ENCODE measurements at regions not wholly inside any gene's neighbourhood (a gene's known extent, or its start where the extent isn't known, plus 50 kb on each side); places are given as distances from the start of the nearest gene placed in this dataset.
"Not testable (repeated sequence)": the region's sequence is repeated elsewhere in the genome, so short reads cannot be mapped to it uniquely, and the experiment has no call there.

DNA sequence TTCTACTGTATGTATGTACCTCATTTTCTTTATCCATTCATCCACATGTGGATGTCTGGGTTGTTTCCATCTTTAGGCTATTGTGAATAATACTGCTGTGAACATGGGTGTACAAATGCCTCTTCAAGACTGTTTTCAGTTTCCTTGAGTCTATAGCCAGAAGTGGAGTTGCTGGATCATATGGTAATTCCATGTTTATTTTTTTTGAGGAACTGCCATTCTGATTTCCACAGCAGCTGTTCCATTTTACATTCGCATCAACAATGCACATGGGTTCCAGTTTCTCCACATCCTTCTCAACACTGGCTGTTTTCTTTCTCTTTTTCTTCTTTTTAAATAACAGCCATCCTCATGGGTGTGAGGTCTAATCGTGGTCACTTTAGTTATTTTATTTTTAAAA is 69.9 kb upstream of the CTBP2 start:
- no peak overlapping the region for H3K27ac ChIP-seq (ENCODE audit: low read depth in 1 of 2, low read length in 1 of 2)
- H3K9ac ChIP-seq (ENCODE audit: insufficient read depth in 1 of 2, low read length in 2 of 2): no peak overlapping the region
- no peak overlapping the region for H3K4me3 ChIP-seq
- no peak for ATAC-seq (ENCODE audit: insufficient read depth, low FRiP score)
- H3K27me3 ChIP-seq (ENCODE audit: control insufficient read depth in 3 of 3, insufficient read depth in 3 of 3, low read length in 2 of 3): no peaks in the 10 kb centered on the region
- H3K9me3 ChIP-seq (ENCODE audit: control insufficient read depth in 4 of 4, insufficient read depth in 3 of 4, low read length in 3 of 4): no peaks in the 10 kb centered on the region
- H3K4me1 ChIP-seq (ENCODE audit: control insufficient read depth in 5 of 5, insufficient read depth in 5 of 5, low read length in 5 of 5): peaks cover 0 to 4% (median 0%) of the 10 kb centered on the region in 5 donors
- no peaks in the 10 kb centered on the region for H3K36me3 ChIP-seq (ENCODE audit: control insufficient read depth in 4 of 4, insufficient read depth in 4 of 4, low read length in 4 of 4)
- 82 to 89% methylated on average over 2 of the region's 2 CpGs for WGBS, 2 donors
- TF ChIP-seq, protein P1, sequence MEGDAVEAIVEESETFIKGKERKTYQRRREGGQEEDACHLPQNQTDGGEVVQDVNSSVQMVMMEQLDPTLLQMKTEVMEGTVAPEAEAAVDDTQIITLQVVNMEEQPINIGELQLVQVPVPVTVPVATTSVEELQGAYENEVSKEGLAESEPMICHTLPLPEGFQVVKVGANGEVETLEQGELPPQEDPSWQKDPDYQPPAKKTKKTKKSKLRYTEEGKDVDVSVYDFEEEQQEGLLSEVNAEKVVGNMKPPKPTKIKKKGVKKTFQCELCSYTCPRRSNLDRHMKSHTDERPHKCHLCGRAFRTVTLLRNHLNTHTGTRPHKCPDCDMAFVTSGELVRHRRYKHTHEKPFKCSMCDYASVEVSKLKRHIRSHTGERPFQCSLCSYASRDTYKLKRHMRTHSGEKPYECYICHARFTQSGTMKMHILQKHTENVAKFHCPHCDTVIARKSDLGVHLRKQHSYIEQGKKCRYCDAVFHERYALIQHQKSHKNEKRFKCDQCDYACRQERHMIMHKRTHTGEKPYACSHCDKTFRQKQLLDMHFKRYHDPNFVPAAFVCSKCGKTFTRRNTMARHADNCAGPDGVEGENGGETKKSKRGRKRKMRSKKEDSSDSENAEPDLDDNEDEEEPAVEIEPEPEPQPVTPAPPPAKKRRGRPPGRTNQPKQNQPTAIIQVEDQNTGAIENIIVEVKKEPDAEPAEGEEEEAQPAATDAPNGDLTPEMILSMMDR (IDR thresholded peaks at IDR 0.05; ENCODE audit: control extremely low read depth, extremely low read depth): no peak
- peak in 1 of 3 donors; percentile 13 for DNase-seq

DNA sequence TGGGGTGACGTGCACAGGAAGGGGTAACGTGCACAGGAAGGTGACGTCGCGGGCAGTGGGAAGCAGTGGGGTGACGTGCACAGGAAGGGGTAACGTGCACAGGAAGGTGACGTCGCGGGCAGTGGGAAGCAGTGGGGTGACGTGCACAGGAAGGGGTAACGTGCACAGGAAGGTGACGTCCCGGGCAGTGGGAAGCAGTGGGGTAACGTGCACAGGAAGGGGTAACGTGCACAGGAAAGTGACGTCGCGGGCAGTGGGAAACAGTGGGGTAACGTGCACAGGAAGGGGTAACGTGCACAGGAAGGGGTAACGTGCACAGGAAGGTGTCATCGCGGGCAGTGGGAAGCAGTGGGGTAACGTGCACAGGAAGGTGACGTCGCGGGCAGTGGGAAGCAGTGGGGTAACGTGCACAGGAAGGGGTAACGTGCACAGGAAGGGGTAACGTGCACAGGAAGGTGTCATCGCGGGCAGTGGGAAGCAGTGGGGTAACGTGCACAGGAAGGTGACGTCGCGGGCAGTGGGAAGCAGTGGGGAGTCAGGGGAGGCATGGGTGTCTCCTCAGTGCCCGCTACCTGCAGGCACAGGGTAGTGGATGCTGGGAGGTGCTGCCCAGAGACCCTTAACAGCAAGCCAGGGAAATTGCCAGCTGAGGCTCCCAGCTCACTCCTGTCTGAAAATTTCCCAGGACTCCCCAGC is 68.0 kb upstream of the CTBP2 start:
- not testable (repeated sequence) for DNase-seq; H3K36me3 ChIP-seq (ENCODE audit: control insufficient read depth in 4 of 4, insufficient read depth in 4 of 4, low read length in 4 of 4); H3K9ac ChIP-seq (ENCODE audit: insufficient read depth in 1 of 2, low read length in 2 of 2); H3K4me1 ChIP-seq (ENCODE audit: control insufficient read depth in 5 of 5, insufficient read depth in 5 of 5, low read length in 5 of 5); H3K27ac ChIP-seq (ENCODE audit: low read depth in 1 of 2, low read length in 1 of 2); ATAC-seq (ENCODE audit: insufficient read depth, low FRiP score); H3K4me3 ChIP-seq; H3K27me3 ChIP-seq (ENCODE audit: control insufficient read depth in 3 of 3, insufficient read depth in 3 of 3, low read length in 2 of 3); H3K9me3 ChIP-seq (ENCODE audit: control insufficient read depth in 4 of 4, insufficient read depth in 3 of 4, low read length in 3 of 4)
- 49 to 63% methylated on average over 26 to 34 of the region's 38 CpGs for WGBS, 2 donors

DNA sequence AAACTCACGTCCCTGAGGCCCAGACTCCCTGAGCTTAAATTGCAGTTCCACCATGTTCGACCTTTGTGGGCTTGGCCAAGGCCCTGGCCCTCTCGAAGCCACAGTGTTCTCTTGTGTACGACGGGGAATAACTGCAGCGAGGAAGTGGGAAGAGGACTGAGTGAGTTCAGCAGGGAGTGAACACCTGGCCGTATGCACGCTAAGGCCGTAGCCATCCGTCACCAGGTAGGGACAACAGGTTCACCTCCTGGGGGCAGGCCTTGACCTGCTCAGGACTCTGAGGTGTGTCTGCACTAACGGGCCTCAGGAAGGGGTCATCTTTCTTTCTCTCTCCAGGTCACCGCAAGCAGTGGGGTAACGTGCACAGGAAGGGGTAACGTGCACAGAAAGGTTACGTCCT is 67.2 kb upstream of the CTBP2 start:
- DNase-seq: no peak
- TF ChIP-seq, protein P1 (IDR thresholded peaks at IDR 0.05; ENCODE audit: control extremely low read depth, extremely low read depth): no peak
- H3K9ac ChIP-seq (ENCODE audit: insufficient read depth in 1 of 2, low read length in 2 of 2): no peak overlapping the region
- WGBS, 2 donors: 91% methylated on average over 15 of the region's 15 CpGs
- H3K27ac ChIP-seq (ENCODE audit: low read depth in 1 of 2, low read length in 1 of 2): no peak overlapping the region
- H3K4me1 ChIP-seq (ENCODE audit: control insufficient read depth in 5 of 5, insufficient read depth in 5 of 5, low read length in 5 of 5): peaks cover 0 to 4% (median 0%) of the 10 kb centered on the region in 5 donors
- ATAC-seq (ENCODE audit: insufficient read depth, low FRiP score): no peak
- H3K9me3 ChIP-seq (ENCODE audit: control insufficient read depth in 4 of 4, insufficient read depth in 3 of 4, low read length in 3 of 4): no peaks in the 10 kb centered on the region
- H3K4me3 ChIP-seq: no peak overlapping the region
- H3K36me3 ChIP-seq (ENCODE audit: control insufficient read depth in 4 of 4, insufficient read depth in 4 of 4, low read length in 4 of 4): no peaks in the 10 kb centered on the region
- H3K27me3 ChIP-seq (ENCODE audit: control insufficient read depth in 3 of 3, insufficient read depth in 3 of 3, low read length in 2 of 3): no peaks in the 10 kb centered on the region

DNA sequence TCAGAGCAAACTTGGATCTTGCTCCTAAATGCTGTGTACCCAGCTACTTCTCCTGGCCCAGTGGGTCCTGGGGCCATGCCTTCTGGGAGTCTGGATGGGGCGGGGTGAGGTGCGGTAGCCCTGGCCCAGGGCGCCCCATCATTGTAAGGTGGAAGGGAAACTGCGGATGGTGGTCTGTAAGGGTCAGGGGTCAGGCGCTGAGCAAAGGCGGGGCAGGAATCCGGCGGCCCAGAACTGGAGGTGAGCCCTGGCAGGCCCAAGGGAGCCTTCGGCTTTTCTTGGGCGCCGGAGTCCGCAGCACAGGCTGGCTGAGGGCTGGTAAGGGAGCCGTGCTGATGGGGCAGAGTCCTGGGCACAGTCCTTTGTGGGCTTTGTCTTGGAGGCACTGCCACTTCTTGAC is 66.5 kb upstream of the CTBP2 start:
- H3K36me3 ChIP-seq (ENCODE audit: control insufficient read depth in 4 of 4, insufficient read depth in 4 of 4, low read length in 4 of 4): no peaks in the 10 kb centered on the region
- no peaks in the 10 kb centered on the region for H3K9me3 ChIP-seq (ENCODE audit: control insufficient read depth in 4 of 4, insufficient read depth in 3 of 4, low read length in 3 of 4)
- H3K9ac ChIP-seq (ENCODE audit: insufficient read depth in 1 of 2, low read length in 2 of 2): no peak overlapping the region
- H3K4me1 ChIP-seq (ENCODE audit: control insufficient read depth in 5 of 5, insufficient read depth in 5 of 5, low read length in 5 of 5): peaks cover 0 to 4% (median 0%) of the 10 kb centered on the region in 5 donors
- H3K27ac ChIP-seq (ENCODE audit: low read depth in 1 of 2, low read length in 1 of 2): no peak overlapping the region
- 93 to 96% methylated on average over 13 of the region's 13 CpGs for WGBS, 2 donors
- no peak overlapping the region for H3K4me3 ChIP-seq
- DNase-seq (no peak), ATAC-seq (ENCODE audit: insufficient read depth, low FRiP score) (no peak)
- H3K27me3 ChIP-seq (ENCODE audit: control insufficient read depth in 3 of 3, insufficient read depth in 3 of 3, low read length in 2 of 3): no peaks in the 10 kb centered on the region
- TF ChIP-seq, protein P1 (IDR thresholded peaks at IDR 0.05; ENCODE audit: control extremely low read depth, extremely low read depth): no peak
